ENCODE measurements at regions not wholly inside any gene's neighbourhood (a gene's known extent, or its start where the extent isn't known, plus 50 kb on each side); places are given as distances from the start of the nearest gene placed in this dataset.

GRCh38 chr3:181770296-181770695 lies 58.6 kb downstream of the SOX2 start:
- BruUV-seq (replicated peaks), result no TSS peak
- Histone ChIP-seq H3K4me2 (ENCODE audit: insufficient read depth, low read length) (no peak overlapping the region), H3K9ac (replicated peaks; ENCODE audit: extremely low read depth, insufficient read depth, low read length) (no peak overlapping the region), H3K4me1 (ENCODE audit: control insufficient read depth, extremely low read depth, insufficient read depth, low read length) (no peaks in the 10 kb centered on the region), H3K9me3 (replicated peaks; ENCODE audit: control insufficient read depth, insufficient read depth, low read length) (no peaks in the 10 kb centered on the region), H3K4me3 (replicated peaks in 1 of 3; ENCODE audit: insufficient read depth in 1 of 3, low read depth in 1 of 3, low read length in 3 of 3) (no peak overlapping the region), H3K36me3 (ENCODE audit: control insufficient read depth in 2 of 2, extremely low read depth in 1 of 2, insufficient read depth in 2 of 2, low read length in 2 of 2) (no peaks in the 10 kb centered on the region), H3K9me1 (replicated peaks; ENCODE audit: control insufficient read depth, extremely low read depth, insufficient read depth, low read length) (no peaks in the 10 kb centered on the region), H3K79me2 (ENCODE audit: control insufficient read depth, insufficient read depth, low read length) (no peaks in the 10 kb centered on the region), H2AFZ (ENCODE audit: low read depth, low read length) (no peak overlapping the region), H3K27ac (ENCODE audit: insufficient read depth, low read depth, low read length) (no peak overlapping the region), H3K27me3 (ENCODE audit: control insufficient read depth in 2 of 2, insufficient read depth in 2 of 2, low read length in 2 of 2) (no peaks in the 10 kb centered on the region), H4K20me1 (replicated peaks; ENCODE audit: control insufficient read depth, extremely low read depth, insufficient read depth, low read length) (no peaks in the 10 kb centered on the region)
- FAIRE-seq (no peak), DNase-seq (ENCODE audit: low read depth, low spot score) (no peak)
- intact Hi-C loops (cut with micrococcal nuclease), result no loop called here
- dilution Hi-C loops (cut with MboI; ENCODE audit: extremely low pct_ligation_motif_present, low sequenced_read_pairs), result no loop called here
- ChIA-PET CTCF (no interaction called here), POLR2A (no interaction called here)
- TF ChIP-seq JUN (IDR thresholded peaks at IDR 0.05; ENCODE audit: borderline replicate concordance, insufficient read depth, insufficient read length, low read depth), result no peak
- no peak for TF ChIP-seq MAX (IDR thresholded peaks at IDR 0.05; ENCODE audit: insufficient read depth, insufficient read length)
- no peak for TF ChIP-seq FOS (IDR thresholded peaks at IDR 0.05; ENCODE audit: borderline replicate concordance, insufficient read depth, low read length)
- TF ChIP-seq POLR2A (IDR thresholded peaks at IDR 0.05; ENCODE audit: low read depth, low read length), result no peak
- TF ChIP-seq EZH2 (IDR thresholded peaks at IDR 0.05; ENCODE audit: borderline replicate concordance, low read depth, low read length, severe bottlenecking), result no peak
- TF ChIP-seq MYC (IDR thresholded peaks at IDR 0.05; ENCODE audit: low read depth, low read length), result no peak
- TF ChIP-seq GATA2 (IDR thresholded peaks at IDR 0.05; ENCODE audit: insufficient read depth, insufficient read length, low read depth, low read length), result no peak
- TF ChIP-seq POLR2AphosphoS5 (IDR thresholded peaks at IDR 0.05; ENCODE audit: insufficient read depth, low read depth, low read length), result no peak
- no peak for TF ChIP-seq CTCF (IDR thresholded peaks at IDR 0.05; ENCODE audit: extremely low read depth in 1 of 2, insufficient read depth in 1 of 2, low read depth in 1 of 2, low read length in 2 of 2)
